T47D (cell line): ENCODE measurements at regions not wholly inside any gene's neighbourhood (a gene's known extent, or its start where the extent isn't known, plus 50 kb on each side); places are given as distances from the start of the nearest gene placed in this dataset.
"Not testable (repeated sequence)": the region's sequence is repeated elsewhere in the genome, so short reads cannot be mapped to it uniquely, and the experiment has no call there.

ENCODE experiments used
- DNase-seq, 2 experiments: peaks; one replicate each; pipeline versions ENCODE4 v3.0.0 to v3.0.0-alpha.2; 2011 to 2012; ENCODE audit warnings: low read depth in 1 of 2, low spot score in 1 of 2
- JUND ChIP-seq: IDR thresholded peaks from 2 replicates; pipeline ENCODE4 v1.6.1; 2012; ENCODE audit warnings: low read depth
- in situ Hi-C: cut with HindIII; loops from 2 replicates; pipeline ENCODE4 v1.10.0; 2016; ENCODE audit warnings: low sequenced_read_pairs, low pct_unique_long_range_greater_than_20kb

DNA sequence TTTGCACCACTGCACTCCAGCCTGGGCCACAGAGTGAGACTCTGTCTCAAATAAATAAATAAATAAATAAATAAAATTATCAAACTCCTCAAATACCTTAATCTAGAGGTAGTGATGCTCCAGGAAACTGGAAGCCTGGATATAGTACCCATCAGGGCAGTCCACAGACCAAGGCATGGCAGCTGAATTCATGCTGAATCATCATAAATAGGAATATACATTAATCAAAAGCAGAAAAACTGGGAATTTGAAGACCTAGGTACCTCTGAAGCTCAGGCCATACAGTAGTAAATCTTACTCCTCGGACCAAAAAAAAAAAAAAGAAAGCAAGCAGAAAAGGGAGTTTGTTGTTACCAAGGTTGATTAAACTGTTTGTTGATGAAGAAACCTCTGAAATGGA lies 184.2 kb upstream of the CHODL start:
- in situ Hi-C loops = no loop called here
- TF ChIP-seq JUND = no peak
- DNase-seq = no peak

DNA sequence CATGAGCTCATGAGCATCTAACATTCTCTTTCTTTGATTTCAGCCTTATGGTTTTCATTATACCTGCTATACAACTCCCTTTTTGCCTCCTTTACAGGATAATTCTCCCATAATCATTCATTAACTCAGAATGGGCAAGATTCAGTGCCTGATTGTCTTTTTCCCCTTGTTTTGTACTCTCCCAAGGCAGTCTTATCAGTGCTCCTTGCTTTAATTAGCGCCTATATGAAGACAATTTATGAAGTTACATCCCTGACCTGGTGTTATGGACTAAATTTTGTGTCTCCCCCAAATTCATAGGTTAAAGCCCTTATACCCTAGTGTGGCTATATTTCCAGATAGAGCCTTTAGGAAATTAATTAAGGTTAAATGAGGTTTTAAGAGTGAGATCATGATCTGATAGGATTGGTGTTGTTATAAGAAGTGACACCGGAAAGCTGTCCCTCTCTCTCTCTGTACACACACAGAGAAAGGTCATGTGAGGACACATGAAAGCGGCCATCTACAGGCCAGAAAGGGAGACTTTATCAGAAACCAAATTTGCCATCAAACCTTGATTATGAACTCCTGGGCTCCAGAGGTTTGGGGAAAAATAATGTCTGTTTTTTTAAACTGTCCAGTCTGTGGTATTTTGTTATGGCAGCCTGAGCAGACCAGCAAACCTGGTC lies 185.8 kb upstream of the CHODL start:
- in situ Hi-C loops = no loop called here
- no peak for DNase-seq
- no peak for TF ChIP-seq JUND

- in situ Hi-C loops = no loop called here
- no peak for TF ChIP-seq JUND
- DNase-seq = no peak
These were observed 191.5 kb upstream of the CHODL start for GRCh38 chr21:18053151-18053550.

DNA sequence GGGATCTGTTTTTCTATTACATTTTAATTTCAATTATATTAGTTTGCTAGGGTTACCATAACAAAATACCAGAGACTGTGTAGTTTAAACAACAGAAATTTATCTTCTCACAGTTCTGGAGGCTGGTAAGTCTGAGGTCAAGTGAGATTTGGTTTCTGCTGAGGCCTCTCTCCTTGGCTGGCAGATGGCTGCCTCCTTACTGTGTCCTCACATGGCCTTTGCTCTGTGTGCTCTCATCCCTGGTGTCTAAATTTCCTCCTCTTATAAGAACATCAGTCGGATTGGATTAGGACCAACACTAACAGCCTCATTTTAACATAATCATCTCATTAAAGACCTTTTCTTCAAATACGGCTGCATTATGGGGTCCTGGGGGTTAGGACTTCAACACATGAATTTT lies 195.2 kb upstream of the CHODL start:
- no peak for DNase-seq
- TF ChIP-seq JUND = no peak
- in situ Hi-C loops = no loop called here

GRCh38 chr21:18041012-18041411 lies 203.6 kb upstream of the CHODL start:
- in situ Hi-C loops = no loop called here
- peak in 1 of 2 experiments; percentile 67 for DNase-seq
- no peak for TF ChIP-seq JUND

GRCh38 chr21:18030248-18030647 lies 211.1 kb upstream of the C21orf91 start:
- in situ Hi-C loops = no loop called here

DNA sequence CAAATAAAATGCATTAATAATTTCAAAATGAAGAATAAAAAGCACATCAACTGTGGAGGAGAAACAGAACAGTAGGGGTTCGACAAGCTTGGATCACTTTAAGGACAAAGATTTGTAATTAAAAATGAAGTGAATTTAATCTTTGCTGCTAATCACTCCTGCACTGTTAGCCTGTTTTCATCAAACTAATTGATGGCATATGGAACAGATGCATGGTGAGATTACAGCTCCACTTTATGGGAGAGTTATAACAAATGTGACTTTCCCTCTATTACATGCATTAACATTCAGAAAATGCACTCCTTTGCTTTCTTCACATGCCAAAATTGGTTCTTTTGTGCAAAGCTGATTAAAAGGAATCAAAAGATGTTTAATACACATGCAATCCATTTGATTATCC lies 207.2 kb upstream of the C21orf91 start:
- in situ Hi-C loops = no loop called here
- DNase-seq = no peak
- no peak for TF ChIP-seq JUND

More at GRCh38 chr21:18030248-18030647, 211.1 kb upstream of the C21orf91 start:
- TF ChIP-seq JUND = no peak
- DNase-seq = no peak

DNA sequence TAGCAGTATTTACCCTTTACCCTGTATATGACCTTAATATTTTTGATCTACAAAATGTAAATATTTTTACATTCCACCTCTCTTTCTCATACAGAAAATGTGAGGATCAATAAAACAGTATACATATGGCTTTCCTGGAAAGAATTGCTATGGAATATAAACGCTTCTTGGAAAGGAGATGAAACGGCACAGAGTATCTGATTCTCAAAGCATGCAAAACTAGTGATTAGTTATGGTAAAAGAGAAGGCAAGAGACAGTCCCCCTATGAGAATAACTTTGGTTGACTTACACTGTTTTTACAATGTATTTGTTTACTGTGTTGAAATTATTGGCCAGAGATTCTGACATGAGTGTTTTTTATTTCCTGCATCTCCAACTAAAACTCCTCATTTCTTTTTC lies 204.6 kb upstream of the C21orf91 start:
- DNase-seq = no peak
- TF ChIP-seq JUND = no peak
- in situ Hi-C loops = no loop called here

GRCh38 chr21:18023157-18023556 lies 204.0 kb upstream of the C21orf91 start:
- in situ Hi-C loops = no loop called here
- no peak for DNase-seq
- no peak for TF ChIP-seq JUND

DNA sequence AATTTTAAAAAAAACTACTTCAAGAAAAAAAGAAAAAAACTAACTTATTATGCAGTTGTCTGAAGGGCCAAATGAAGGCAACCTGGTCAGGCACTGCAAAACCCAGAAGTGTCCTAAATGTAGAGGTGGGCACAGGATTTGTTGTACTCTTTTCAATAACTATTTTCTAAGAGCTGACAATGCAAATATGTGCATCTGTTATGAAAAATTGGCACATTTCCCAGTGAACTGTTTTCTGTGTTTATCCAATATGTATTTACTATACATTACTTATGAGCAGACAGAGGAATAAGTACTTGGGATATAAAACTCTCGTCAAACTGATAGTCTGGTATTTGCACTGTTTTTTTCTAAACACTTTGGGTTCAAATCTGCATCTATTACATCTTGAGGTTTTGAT lies 188.0 kb upstream of the C21orf91 start:
- no peak for TF ChIP-seq JUND
- no peak for DNase-seq
- in situ Hi-C loops = no loop called here

GRCh38 chr21:18006691-18007090 lies 187.5 kb upstream of the C21orf91 start:
- TF ChIP-seq JUND = no peak
- no peak for DNase-seq
- in situ Hi-C loops = no loop called here

DNA sequence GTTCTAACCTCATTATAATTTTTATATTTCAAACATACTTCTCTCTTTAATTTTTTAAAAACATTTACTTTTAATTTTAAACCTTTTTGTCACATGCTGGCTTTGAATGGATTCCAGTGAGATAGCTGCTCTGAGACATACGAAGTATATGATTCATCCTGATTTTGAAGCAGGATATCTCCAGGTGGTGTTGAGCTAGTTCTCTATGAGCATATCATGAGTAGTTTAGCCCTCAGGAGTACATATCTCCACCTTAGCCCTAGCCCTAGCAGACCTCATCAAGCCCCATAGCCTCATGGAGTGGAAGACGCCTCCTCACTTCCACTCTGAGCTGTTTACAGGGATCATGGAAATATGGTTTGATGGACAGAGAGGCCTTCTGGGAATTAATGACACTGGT lies 183.2 kb upstream of the C21orf91 start:
- TF ChIP-seq JUND = no peak
- no peak for DNase-seq
- in situ Hi-C loops = no loop called here

GRCh38 chr21:18000981-18001686 lies 182.0 kb upstream of the C21orf91 start:
- no peak for TF ChIP-seq JUND
- DNase-seq = no peak
- in situ Hi-C loops = no loop called here

DNA sequence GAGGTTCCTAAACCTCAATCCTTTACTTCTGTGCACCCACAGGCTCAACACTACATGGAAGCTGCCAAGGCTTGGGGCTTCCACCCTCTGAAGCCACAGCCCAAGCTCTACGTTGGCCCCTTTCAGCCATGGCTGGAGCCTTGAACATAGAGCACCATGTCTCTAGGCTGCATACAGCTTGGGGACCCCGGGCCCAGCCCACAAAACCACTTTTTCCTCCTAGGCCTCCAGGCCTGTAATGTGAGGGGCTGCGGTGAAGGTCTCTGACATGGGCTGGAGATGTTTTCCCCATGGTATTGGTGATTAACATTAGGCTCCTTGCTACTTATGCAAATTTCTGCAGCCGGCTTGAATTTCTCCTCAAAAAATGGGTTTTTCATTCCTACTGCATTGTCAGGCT lies 179.4 kb upstream of the C21orf91 start:
- in situ Hi-C loops, DNase-seq: not testable (repeated sequence)
